Trophoblast cell (in vitro differentiated cells and primary cell): ENCODE measurements at regions not wholly inside any gene's neighbourhood (a gene's known extent, or its start where the extent isn't known, plus 50 kb on each side); places are given as distances from the start of the nearest gene placed in this dataset.
"Not testable (repeated sequence)": the region's sequence is repeated elsewhere in the genome, so short reads cannot be mapped to it uniquely, and the experiment has no call there.

Experiments
- DNase-seq, 2 donors: peaks; one replicate each; pipeline ENCODE4 v3.0.0-alpha.2; 2016
- H2AFZ ChIP-seq: 2 replicates; pipeline ENCODE4 v1.6.1; 2013; ENCODE audit warnings: low read length, moderate library complexity, mild to moderate bottlenecking; ENCODE audit not compliant: insufficient read depth, poor library complexity
- H2AK5ac ChIP-seq: 2 replicates; pipeline ENCODE4 v1.6.1; 2013; ENCODE audit warnings: mild to moderate bottlenecking, low read length
- H2BK120ac ChIP-seq: 2 replicates; pipeline ENCODE4 v1.6.1; 2013; ENCODE audit warnings: low read length, mild to moderate bottlenecking, moderate library complexity; ENCODE audit not compliant: insufficient read depth, poor library complexity
- H2BK12ac ChIP-seq: 2 replicates; pipeline ENCODE4 v1.6.1; 2013; ENCODE audit warnings: mild to moderate bottlenecking, low read length, moderate library complexity
- H2BK5ac ChIP-seq: 2 replicates; pipeline ENCODE4 v1.6.1; 2013; ENCODE audit warnings: low read length, low read depth, moderate library complexity, mild to moderate bottlenecking; ENCODE audit not compliant: poor library complexity
- H3K14ac ChIP-seq: 2 replicates; pipeline ENCODE4 v1.6.1; 2013; ENCODE audit warnings: mild to moderate bottlenecking, low read length
- H3K18ac ChIP-seq: 2 replicates; pipeline ENCODE4 v1.6.1; 2013; ENCODE audit warnings: mild to moderate bottlenecking, low read length
- H3K23ac ChIP-seq: 2 replicates; pipeline ENCODE4 v1.6.1; 2013; ENCODE audit warnings: low read length
- H3K27ac ChIP-seq: 2 replicates; pipeline ENCODE4 v1.5.1; 2013; ENCODE audit warnings: low read depth, mild to moderate bottlenecking, inconsistent platforms, low read length, moderate library complexity
- H3K27me3 ChIP-seq: 2 replicates; pipeline ENCODE4 v1.6.1; 2013; ENCODE audit warnings: inconsistent platforms, mild to moderate bottlenecking, low read length, moderate library complexity; ENCODE audit not compliant: insufficient read depth
- H3K36me3 ChIP-seq, 2 experiments: 1 replicate in 1 of 2; 2 replicates in 1 of 2; pipeline ENCODE4 v1.6.1; 2013; ENCODE audit warnings: low read length in 2 of 2, mild to moderate bottlenecking in 2 of 2, moderate library complexity in 1 of 2; ENCODE audit not compliant: insufficient read depth in 2 of 2, control insufficient read depth in 1 of 2
- H3K4ac ChIP-seq: 2 replicates; pipeline ENCODE4 v1.6.1; 2013; ENCODE audit warnings: low read depth, mild to moderate bottlenecking, low read length, moderate library complexity
- H3K4me1 ChIP-seq, 2 experiments: 1 replicate in 1 of 2; 2 replicates in 1 of 2; pipeline ENCODE4 v1.6.1; 2013; ENCODE audit warnings: low read length in 2 of 2, mild to moderate bottlenecking in 2 of 2, moderate library complexity in 1 of 2; ENCODE audit not compliant: insufficient read depth in 2 of 2, control insufficient read depth in 1 of 2
- H3K4me2 ChIP-seq: 2 replicates; pipeline ENCODE4 v1.6.1; 2013; ENCODE audit warnings: inconsistent platforms, mild to moderate bottlenecking, low read length, moderate library complexity
- H3K4me3 ChIP-seq: 2 replicates; pipeline ENCODE4 v1.5.1; 2013; ENCODE audit warnings: mild to moderate bottlenecking, low read depth, low read length, inconsistent platforms
- H3K79me1 ChIP-seq: one replicate; pipeline ENCODE4 v1.6.1; 2013; ENCODE audit warnings: low read length
- H3K79me2 ChIP-seq: 2 replicates; pipeline ENCODE4 v1.6.1; 2013; ENCODE audit warnings: low read length, mild to moderate bottlenecking; ENCODE audit not compliant: control insufficient read depth, insufficient read depth, poor library complexity
- H3K9ac ChIP-seq: 2 replicates; pipeline ENCODE4 v1.6.1; 2013; ENCODE audit warnings: mild to moderate bottlenecking, low read length
- H3K9me3 ChIP-seq: 2 replicates; pipeline ENCODE4 v1.6.1; 2013; ENCODE audit warnings: low read depth, mild to moderate bottlenecking, control low read depth, inconsistent platforms, low read length; ENCODE audit not compliant: insufficient read depth
- H4K12ac ChIP-seq: 2 replicates; pipeline ENCODE4 v1.6.1; 2013; ENCODE audit warnings: low read depth, mild to moderate bottlenecking, low read length, moderate library complexity
- H4K8ac ChIP-seq: 2 replicates; pipeline ENCODE4 v1.6.1; 2013; ENCODE audit warnings: low read depth, mild to moderate bottlenecking, low read length, moderate library complexity
- H4K91ac ChIP-seq: one replicate; pipeline ENCODE4 v1.6.1; 2013; ENCODE audit warnings: low read depth, mild to moderate bottlenecking, low read length, moderate library complexity
- WGBS: extraction: QIAGEN DNeasy Blood & Tissue Kit; methylation state at CpG from one replicate; pipeline ENCODE4 v1.1.7; 2013; ENCODE audit warnings: missing lambda C conversion rate; ENCODE audit not compliant: insufficient read length, insufficient coverage; ENCODE audit errors: extremely low coverage; 5-methylcytosine and 5-hydroxymethylcytosine counted together

- H3K14ac ChIP-seq = no peak overlapping the region
- H3K27ac ChIP-seq = no peak overlapping the region
- H4K91ac ChIP-seq = no peak overlapping the region
- no peaks in the 10 kb centered on the region for H3K36me3 ChIP-seq
- H2AFZ ChIP-seq = no peak overlapping the region
- H3K4ac ChIP-seq = no peak overlapping the region
- H4K8ac ChIP-seq = no peak overlapping the region
- H4K12ac ChIP-seq = no peak overlapping the region
- peak in 1 of 2 donors; percentile 59 for DNase-seq
- H2BK5ac ChIP-seq = no peak overlapping the region
- H3K18ac ChIP-seq = no peak overlapping the region
- H2BK120ac ChIP-seq = no peak overlapping the region
- H3K4me3 ChIP-seq = no peak overlapping the region
- WGBS = no CpG with 5 or more reads among the region's 7 CpGs
- H2AK5ac ChIP-seq = no peak overlapping the region
- H3K4me2 ChIP-seq = no peak overlapping the region
- H3K27me3 ChIP-seq = no peaks in the 10 kb centered on the region
- H3K79me1 ChIP-seq = no peaks in the 10 kb centered on the region
- no peak overlapping the region for H3K9ac ChIP-seq
- no peaks in the 10 kb centered on the region for H3K9me3 ChIP-seq
- H3K23ac ChIP-seq = no peak overlapping the region
- H3K79me2 ChIP-seq = no peaks in the 10 kb centered on the region
- H3K4me1 ChIP-seq = no peaks in the 10 kb centered on the region
- H2BK12ac ChIP-seq = no peak overlapping the region
These were observed 83.6 kb upstream of the CASZ1 start for GRCh38 chr1:10880063-10880462.

DNA sequence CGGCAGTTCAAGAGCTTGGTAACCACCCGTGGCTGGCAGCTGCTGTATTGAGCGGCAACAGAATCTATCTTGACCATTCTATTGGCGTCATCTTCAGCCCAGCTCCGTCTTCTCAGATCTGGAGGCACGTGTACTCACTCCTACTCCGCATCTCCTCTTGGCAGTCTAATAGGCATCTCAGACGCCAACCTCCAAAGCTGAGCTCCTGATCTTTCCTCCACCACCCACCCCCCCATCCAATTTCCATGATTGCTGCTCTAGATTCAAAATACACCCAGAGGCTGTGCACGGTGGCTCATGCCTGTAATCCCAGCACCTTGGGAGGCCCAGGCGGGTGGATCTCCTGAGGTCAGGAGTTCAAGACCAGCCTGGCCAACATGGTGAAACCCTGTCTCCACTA, 84.6 kb upstream of the CASZ1 start:
- Histone ChIP-seq H3K9me3 (no peaks in the 10 kb centered on the region), H4K12ac (no peak overlapping the region), H3K4me2 (no peak overlapping the region), H3K14ac (no peak overlapping the region), H3K36me3 (no peaks in the 10 kb centered on the region), H4K91ac (no peak overlapping the region), H3K4me1 (no peaks in the 10 kb centered on the region), H3K27me3 (no peaks in the 10 kb centered on the region), H3K79me1 (no peaks in the 10 kb centered on the region), H3K4ac (no peak overlapping the region), H3K79me2 (no peaks in the 10 kb centered on the region), H3K23ac (no peak overlapping the region), H2BK120ac (no peak overlapping the region), H3K9ac (no peak overlapping the region), H2AK5ac (no peak overlapping the region), H2BK5ac (no peak overlapping the region), H3K27ac (no peak overlapping the region), H3K4me3 (no peak overlapping the region), H3K18ac (no peak overlapping the region), H4K8ac (no peak overlapping the region), H2AFZ (no peak overlapping the region), H2BK12ac (no peak overlapping the region)
- DNase-seq = no peak
- WGBS = no CpG with 5 or more reads among the region's 10 CpGs

GRCh38 chr1:10882069-10882468, 85.6 kb upstream of the CASZ1 start:
- no peaks in the 10 kb centered on the region for H3K79me1 ChIP-seq
- H3K4ac ChIP-seq = no peak overlapping the region
- H3K18ac ChIP-seq = no peak overlapping the region
- no peak overlapping the region for H2BK5ac ChIP-seq
- H2BK12ac ChIP-seq = no peak overlapping the region
- H3K4me1 ChIP-seq = no peaks in the 10 kb centered on the region
- H3K36me3 ChIP-seq = no peaks in the 10 kb centered on the region
- no peaks in the 10 kb centered on the region for H3K9me3 ChIP-seq
- no peaks in the 10 kb centered on the region for H3K27me3 ChIP-seq
- H2AK5ac ChIP-seq = no peak overlapping the region
- H4K12ac ChIP-seq = no peak overlapping the region
- H4K8ac ChIP-seq = no peak overlapping the region
- H3K14ac ChIP-seq = no peak overlapping the region
- no peak overlapping the region for H3K4me2 ChIP-seq
- H3K4me3 ChIP-seq = no peak overlapping the region
- H4K91ac ChIP-seq = no peak overlapping the region
- no peaks in the 10 kb centered on the region for H3K79me2 ChIP-seq
- no CpG with 5 or more reads among the region's 4 CpGs for WGBS
- H3K23ac ChIP-seq = no peak overlapping the region
- no peak overlapping the region for H3K27ac ChIP-seq
- H3K9ac ChIP-seq = no peak overlapping the region
- H2AFZ ChIP-seq = no peak overlapping the region
- no peak for DNase-seq
- H2BK120ac ChIP-seq = no peak overlapping the region

GRCh38 chr1:10887032-10887431, 90.6 kb upstream of the CASZ1 start:
- not testable (repeated sequence) for H3K36me3 ChIP-seq, H3K18ac ChIP-seq, H3K23ac ChIP-seq, H3K4me1 ChIP-seq, H3K9me3 ChIP-seq, H3K4me2 ChIP-seq, H3K4me3 ChIP-seq, H4K91ac ChIP-seq, H3K4ac ChIP-seq, H2BK5ac ChIP-seq, H3K27ac ChIP-seq, H3K79me1 ChIP-seq, H3K79me2 ChIP-seq, H4K8ac ChIP-seq, H4K12ac ChIP-seq, H2AK5ac ChIP-seq, H2BK120ac ChIP-seq, H3K14ac ChIP-seq, H2BK12ac ChIP-seq, DNase-seq, H3K9ac ChIP-seq, H2AFZ ChIP-seq
- H3K27me3 ChIP-seq = peaks cover 13% of the 10 kb centered on the region
- no CpG with 5 or more reads among the region's 4 CpGs for WGBS
